NCI-H69 (cell line): ENCODE measurements at regions not wholly inside any gene's neighbourhood (a gene's known extent, or its start where the extent isn't known, plus 50 kb on each side); places are given as distances from the start of the nearest gene placed in this dataset.
"Not testable (repeated sequence)": the region's sequence is repeated elsewhere in the genome, so short reads cannot be mapped to it uniquely, and the experiment has no call there.

ENCODE experiments used
- DNase-seq: peaks from one replicate; lab custom pipeline; 2025; lab: John Stamatoyannopoulos, UW

- not testable (repeated sequence) for DNase-seq
Measured at GRCh38 chr10:22467393-22467792, 122.1 kb downstream of the SPAG6 start.

GRCh38 chr10:22468570-22469320, 123.4 kb downstream of the SPAG6 start:
- DNase-seq, result no peak

GRCh38 chr10:22473044-22473443, 127.7 kb downstream of the SPAG6 start:
- DNase-seq, result no peak

GRCh38 chr10:22473459-22473858, 128.2 kb downstream of the SPAG6 start:
- DNase-seq, result no peak

GRCh38 chr10:22475651-22476600, 130.6 kb downstream of the SPAG6 start:
- peak; percentile 28 for DNase-seq

DNA sequence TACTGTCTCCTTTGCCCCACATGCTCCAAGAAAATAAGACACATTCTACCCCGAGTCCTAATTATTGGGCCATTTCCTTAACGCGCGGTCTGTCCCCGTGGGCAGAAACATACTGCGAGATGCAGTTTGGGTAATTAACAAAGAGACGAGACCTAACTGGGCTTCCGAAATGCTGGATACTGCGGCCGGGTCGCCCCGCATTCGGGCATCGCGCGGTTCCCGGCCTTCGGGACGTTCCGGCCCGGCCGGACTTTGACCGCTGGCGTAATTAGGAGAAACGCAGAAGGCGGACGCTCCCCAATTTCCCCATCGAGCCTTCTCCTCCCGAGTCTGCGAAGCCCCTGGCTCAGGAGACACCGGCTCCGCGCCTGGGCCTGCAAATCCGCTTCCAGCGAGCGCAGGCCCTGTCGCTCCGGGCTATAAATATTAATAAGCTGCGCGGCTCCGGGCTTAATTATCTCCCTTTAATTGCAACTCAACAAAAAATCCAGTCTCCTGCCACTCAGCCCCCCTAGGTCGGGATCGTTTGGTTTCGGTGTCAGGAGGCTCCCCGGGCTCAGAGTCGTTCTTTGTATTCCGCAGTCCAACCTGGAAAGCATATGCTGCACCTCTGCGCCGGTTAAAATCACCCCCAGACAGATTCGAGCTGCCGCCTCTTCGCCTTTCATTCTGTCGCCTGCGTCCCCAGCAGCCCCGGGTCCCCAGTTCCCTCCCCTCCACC, 131.5 kb downstream of the SPAG6 start:
- no peak for DNase-seq

GRCh38 chr10:22477334-22478287, 132.3 kb downstream of the SPAG6 start:
- no peak for DNase-seq

DNA sequence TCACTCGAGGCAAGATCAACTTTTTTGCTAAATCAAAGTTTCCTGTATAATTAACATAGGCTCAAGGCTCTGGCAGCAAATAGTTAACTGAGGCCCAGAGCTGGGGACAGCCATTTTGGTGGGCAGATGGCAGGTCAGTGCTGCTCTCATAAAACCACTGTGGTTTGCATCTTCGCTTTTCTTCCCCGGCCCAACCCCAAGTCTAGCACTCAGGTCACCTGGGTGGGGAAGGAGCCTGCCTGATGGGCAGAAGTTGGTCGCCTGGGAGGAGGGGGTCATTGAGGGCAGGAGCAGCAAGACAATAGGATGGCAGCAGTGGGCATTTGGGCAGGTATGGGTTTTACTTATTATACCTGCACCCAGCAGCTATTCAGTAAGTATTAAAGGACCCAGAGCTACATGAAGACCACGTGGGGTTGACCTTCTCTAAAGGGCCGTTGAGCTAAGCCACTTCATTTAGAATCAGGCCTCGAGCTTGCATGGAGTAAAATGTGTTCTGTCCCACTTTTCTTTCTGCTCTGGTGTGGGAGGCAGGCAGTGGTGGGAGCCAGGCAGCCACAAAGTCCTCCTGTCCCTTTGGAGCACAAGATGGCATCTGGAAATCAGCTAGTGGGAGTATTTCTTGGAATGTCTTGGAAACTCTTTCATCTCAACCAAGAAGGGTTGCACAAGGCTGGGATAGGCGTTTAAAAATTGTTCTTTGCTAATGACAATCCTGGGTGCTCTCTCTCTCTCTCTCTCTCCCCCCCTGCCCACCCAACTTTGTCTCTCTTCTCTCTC, 133.4 kb downstream of the SPAG6 start:
- no peak for DNase-seq

- DNase-seq, result no peak
Measured at GRCh38 chr10:22479419-22479818, 134.1 kb downstream of the SPAG6 start.

DNA sequence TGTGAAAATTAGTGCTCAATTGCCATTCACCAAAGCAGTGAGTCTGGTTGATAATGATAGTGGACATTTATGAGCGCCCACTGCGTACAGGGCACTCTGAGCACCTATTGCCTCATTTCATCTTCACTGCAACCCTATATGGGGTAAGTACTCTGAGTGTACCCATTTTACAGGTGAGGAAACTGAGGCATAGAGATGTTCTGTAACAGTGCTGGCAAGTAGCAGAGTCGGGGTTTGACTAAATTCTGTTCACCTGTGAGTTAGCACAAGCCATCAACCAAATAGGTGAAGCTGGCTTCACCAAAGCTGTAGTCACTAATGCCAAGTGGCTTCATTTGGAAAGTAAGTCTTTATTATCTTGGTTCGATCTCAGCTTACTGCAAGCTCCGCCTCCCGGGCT, 135.8 kb downstream of the SPAG6 start:
- no peak for DNase-seq

DNA sequence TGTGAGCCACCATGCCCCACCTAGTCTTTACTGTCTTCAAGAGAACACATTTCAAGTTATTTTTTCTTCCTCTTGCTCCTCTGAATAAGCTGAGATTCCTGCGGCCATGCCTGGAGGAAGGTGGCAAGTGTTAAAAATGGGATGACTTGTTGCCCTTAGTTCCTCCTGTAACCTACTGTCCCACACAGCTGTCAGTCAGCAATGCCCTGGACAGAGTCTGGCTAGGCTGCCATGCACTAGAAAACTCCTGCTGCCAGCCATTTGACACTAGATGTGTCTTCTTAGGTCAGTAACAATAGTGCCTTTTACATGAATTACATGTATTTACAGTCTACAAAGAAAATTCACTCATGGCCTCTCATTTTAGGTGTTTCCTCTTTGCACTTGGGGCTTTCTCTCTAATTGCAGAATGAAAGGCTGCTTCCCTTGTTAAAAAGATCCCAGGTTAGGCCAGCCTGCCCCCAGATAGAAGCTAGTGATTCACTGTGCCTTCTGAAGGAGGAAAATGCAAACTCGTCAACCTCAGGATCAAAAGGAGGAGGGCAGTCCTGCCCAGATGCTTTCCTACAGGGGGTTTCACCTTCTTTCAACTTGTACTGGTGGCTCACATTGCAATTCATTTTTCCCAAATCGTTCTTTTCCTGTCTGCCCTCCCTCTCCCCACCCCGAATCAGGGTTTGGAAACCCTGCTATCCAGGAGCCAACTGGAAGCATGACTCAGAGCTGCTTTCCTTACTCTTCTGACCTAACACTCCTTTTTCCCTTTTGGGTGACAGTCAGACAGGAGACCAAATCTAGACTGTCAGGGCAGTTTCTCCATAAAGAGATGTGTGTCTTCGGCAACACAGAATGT, 136.6 kb downstream of the SPAG6 start:
- DNase-seq, result peak; percentile 18

GRCh38 chr10:22483132-22483531, 137.8 kb downstream of the SPAG6 start:
- no peak for DNase-seq
